GM19025 (cell line): ENCODE measurements at regions not wholly inside any gene's neighbourhood (a gene's known extent, or its start where the extent isn't known, plus 50 kb on each side); places are given as distances from the start of the nearest gene placed in this dataset.
"Not testable (repeated sequence)": the region's sequence is repeated elsewhere in the genome, so short reads cannot be mapped to it uniquely, and the experiment has no call there.

Experiments
- ATAC-seq: cut with Tn5 transposase; IDR thresholded peaks from one replicate; pipeline ENCODE4 v1.9.1; 2021; ENCODE audit warnings: mild to moderate bottlenecking, low read depth, moderate library complexity; ENCODE audit not compliant: unreplicated experiment

GRCh38 chr6:134590004-134590403, 272.1 kb upstream of the SGK1 start:
- ATAC-seq, result no peak

GRCh38 chr6:134589512-134589911, 271.6 kb upstream of the SGK1 start:
- ATAC-seq, result no peak

- no peak for ATAC-seq
These were observed 270.4 kb upstream of the SGK1 start for GRCh38 chr6:134588267-134588666.

DNA sequence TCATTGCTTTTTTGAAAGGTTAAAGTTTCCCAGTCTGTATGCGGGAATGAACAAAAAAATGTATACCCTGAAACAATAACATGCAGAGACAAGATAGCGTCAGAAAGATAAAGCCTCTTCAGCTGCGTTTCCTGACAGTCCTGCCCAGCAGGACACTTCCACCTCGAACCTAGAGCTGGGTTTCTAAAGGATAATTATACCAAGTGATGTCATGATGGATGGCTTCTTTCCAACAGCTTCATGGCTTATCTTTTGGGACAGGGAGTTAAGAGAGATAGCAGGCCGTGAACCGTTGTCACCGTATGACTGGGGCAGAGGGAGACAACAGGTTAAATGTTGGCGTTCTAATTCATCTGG, 267.6 kb upstream of the SGK1 start:
- ATAC-seq, result no peak

DNA sequence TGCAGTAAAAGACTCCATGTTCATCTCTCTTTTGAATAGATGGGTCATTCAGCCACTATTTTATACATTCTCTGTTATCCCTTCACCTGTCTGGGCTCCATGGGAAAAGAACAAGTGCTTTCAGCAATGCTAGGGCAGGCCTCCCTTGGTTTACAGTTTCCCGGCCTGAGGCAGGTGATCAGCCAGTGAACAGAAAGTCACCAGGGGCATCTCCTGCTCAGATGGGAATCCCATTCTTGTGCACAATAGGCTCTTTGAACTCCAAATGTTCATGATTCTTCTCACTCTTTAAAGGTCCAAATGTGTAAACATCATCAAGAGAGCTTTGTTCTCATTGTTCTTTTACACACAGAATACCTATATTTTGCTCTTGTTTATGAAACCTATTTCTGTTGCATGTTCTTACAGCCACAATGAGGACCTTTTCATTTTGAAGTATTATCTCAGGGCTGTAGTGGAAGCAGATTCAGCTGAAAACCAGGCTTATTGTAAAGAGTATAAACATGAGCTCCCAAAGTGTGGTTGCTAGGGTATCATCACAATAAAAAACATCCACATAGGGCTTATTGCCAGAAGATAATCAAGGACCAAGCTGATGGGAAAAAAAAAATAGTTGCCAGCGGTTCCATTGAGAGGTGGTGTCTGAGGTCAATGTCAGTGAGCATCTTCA, 267.1 kb upstream of the SGK1 start:
- no peak for ATAC-seq

GRCh38 chr6:134577998-134578397, 260.1 kb upstream of the SGK1 start:
- ATAC-seq, result no peak

- ATAC-seq, result no peak
These were observed 257.3 kb upstream of the SGK1 start for GRCh38 chr6:134575221-134575620.

DNA sequence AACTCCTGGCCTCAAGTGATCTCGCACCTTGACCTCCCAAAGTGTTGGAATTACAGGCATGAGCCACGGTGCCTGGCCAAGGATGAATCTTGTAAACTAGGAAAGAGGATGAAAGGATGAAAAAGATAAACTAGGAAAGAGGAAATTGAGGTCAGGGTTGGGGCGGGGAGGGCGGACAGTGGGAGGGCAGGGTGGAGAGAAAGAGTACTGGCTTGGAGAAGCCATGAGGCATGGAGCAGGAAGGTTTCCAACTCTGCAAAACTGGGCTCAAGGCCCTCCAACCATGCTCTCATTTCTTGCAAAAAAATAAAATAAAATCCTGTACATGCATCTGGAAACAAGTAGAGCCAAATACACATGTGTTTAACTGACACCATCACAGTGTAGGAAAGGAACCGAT, 256.6 kb upstream of the SGK1 start:
- no peak for ATAC-seq

DNA sequence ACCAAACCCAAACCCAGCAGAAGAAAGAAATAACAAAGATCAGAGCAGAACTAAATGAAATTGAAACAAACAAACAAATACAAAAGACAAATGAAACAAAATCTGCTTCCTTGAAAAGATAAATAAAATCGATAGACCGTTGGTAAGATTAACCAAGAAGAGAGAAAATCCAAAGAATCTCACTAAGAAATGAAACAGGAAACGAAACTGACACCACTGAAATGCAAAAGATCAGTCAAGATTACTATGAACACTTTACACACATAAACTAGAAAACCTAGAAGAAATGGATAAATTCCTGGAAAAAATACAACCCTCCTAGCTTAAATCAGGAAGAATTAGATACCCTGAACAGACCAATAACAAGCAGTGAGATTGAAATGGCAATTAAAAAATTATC, 252.1 kb upstream of the SGK1 start:
- not testable (repeated sequence) for ATAC-seq

- no peak for ATAC-seq
These were observed 246.8 kb upstream of the SGK1 start for GRCh38 chr6:134564705-134565104.

DNA sequence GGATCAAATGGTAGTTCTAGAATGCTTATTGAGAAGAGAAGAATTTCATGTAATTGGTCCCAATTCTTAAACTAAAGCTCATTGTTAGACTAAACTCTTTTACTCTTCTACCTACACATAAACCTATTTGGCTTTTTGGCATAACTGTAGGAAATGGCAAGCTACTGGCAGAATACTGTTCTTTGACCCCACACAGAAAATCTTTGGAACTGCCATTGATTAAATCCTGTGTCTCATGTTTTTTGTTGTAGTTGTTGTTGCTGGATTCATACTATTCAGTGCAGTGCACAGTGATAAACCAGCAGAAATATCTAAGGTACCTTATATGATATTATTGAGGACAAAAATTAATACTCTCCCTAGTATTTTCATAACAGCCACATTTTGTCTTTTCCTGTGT, 242.1 kb upstream of the SGK1 start:
- ATAC-seq, result no peak

GRCh38 chr6:134557509-134557908, 239.6 kb upstream of the SGK1 start:
- no peak for ATAC-seq

GRCh38 chr6:134555672-134556071, 237.8 kb upstream of the SGK1 start:
- no peak for ATAC-seq

DNA sequence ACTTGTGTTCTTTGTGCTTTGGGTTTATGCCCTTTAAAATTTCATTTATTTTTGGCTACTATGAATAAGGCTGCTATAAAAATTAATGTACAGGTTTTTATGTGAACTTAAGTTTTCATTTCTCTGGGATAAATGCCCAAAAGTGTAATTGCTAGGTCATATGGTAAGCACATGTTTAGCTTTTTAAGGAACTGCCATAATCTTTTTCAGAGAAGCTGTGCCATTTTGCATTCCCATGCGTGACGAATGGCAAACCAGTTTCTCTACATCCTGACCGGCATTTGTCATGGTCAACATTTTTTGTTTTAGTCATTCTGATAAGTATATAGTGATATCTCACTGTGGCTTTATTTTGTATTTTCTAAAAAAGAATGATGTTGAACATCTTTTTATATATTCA, 236.0 kb upstream of the SGK1 start:
- ATAC-seq, result no peak

DNA sequence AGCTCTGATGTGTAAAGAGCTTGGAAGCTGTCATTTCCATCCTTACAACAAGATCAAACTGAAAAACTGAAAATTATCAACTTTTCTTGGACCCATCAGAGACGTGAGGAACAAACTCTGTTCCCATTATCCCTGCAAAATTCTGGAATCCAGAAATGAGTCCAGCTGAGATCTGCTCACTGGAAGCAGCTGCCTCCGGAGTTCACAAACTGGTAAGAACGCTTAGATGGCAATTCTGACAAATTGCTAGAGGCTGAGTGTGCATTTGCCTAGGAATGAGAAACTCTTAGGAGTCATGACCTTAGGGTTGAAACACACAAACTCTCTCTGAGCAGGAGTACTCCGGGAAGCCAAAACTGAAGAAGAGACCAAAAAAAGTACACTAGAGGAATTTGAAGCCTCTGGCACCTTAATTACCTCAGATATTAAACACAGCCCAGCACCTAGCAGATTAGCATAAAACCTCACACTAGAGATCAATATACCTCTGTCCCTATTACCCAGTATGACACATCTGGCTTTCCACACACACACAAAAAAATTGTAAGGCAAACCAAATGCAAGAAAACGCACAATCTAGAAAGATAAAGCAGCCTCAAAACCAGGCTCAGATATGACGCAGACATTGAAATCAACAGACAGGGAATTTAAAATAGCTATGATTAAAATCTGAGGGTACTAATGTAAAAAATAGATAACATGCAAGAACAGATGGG, 233.5 kb upstream of the SGK1 start:
- ATAC-seq, result no peak

- no peak for ATAC-seq
These were observed 232.7 kb upstream of the SGK1 start for GRCh38 chr6:134550604-134551003.

DNA sequence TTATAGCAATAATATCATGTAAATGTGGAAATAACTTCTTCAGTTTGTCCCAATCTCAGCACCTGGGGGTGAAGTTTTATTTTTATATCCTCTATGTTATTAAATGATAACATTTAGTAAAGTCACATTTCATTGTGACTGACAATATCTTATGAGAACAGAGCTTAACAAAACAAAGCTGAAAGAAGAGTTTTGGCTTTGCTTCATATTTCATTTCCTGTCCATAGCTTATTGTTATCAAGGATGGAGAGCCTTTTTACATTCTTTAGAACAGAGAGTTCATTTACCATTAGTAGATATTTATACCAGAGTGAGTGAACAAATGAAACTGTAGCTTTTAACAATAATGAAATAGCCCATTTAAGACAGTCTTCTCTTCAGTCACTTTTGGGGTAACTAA, 231.9 kb upstream of the SGK1 start:
- ATAC-seq, result no peak

DNA sequence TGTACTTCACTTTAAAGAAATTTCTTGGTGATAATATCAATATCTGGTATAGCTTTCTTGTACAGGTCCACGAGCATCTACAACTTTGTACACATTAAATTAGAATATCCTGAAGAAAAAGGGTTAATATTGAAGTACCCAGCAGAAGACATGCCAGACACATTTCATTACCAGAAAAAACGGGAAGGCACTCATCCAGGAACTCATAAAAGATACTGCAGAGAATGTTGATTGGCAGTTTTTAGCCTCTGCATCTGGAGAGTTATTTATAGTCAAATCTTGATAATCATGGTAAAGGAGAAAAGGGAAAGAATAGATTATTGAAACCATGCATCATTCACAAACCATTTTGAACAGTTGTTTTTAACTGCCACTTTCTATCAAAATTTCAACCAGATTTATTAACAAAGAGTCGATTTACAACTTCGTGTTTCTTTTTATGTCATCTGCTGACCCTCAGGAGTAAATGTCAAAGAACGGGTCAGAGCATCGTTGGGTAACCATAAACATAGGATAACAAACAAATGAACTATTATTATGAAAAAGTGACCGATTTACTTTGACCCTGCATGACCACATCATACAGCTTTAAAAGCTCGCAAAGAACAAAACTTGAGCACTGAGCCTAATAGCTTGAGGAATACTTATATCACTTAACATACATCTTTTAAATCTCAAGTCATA, 229.2 kb upstream of the SGK1 start:
- ATAC-seq, result no peak

- ATAC-seq, result no peak
These were observed 226.8 kb upstream of the SGK1 start for GRCh38 chr6:134544737-134545136.

DNA sequence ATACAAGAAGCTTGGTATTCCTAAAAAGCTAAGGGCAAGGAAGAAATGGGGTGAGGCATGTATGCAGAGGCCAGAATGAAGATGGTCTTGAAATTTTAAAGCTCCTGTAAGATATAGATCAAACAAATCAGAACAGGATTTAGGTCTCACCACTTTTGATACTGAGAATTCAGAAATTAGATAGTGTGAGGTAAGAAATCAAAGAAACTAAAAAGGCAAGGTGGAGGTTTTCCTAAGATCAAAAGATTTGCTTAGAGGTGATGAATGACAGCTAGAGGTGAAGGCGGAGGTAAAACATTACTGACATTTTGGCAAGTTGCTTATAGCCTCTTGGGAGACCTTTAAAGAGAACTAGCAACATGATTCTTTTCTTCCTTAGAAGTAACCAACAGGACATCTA, 225.2 kb upstream of the SGK1 start:
- ATAC-seq, result no peak

DNA sequence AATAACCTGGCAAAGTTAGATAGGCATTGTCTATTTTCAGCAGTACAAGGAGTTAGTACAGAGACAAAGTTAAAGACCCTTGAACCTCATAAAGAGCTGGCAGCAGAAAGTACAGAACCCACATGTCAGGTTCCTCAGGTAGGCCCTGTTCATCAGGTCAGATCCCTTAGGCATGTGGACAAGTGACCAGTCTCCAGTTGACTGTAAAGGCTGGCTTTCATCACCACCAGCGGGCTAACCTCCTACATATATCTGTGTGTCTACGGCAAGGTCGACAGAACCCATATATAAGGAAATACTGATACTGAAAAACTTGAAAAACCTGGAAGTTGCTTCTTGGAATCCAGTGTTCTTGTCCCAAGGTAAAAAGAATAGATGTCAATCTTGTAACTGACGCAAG, 223.1 kb upstream of the SGK1 start:
- ATAC-seq, result no peak

GRCh38 chr6:134539865-134540323, 222.0 kb upstream of the SGK1 start:
- ATAC-seq, result no peak
